Psoas muscle (tissue), 7 donors: ENCODE measurements at regions not wholly inside any gene's neighbourhood (a gene's known extent, or its start where the extent isn't known, plus 50 kb on each side); places are given as distances from the start of the nearest gene placed in this dataset.

Experiments used
- ATAC-seq, 4 donors: fragments of 200-7000 bp; cut with Tn5 transposase; one replicate each; pipeline ENCODE4 v1.9.1; 2020; ENCODE audit warnings: moderate library complexity in 3 of 4, mild to moderate bottlenecking in 2 of 4
- DNase-seq, 2 donors: peaks; one replicate each; pipeline ENCODE4 v3.0.0-alpha.2; 2020
- H3K27ac ChIP-seq: fragments of 200-600 bp; one replicate; pipeline ENCODE4 v1.8.0; 2022
- H3K27me3 ChIP-seq, 3 donors: fragments of 200-600 bp in 1 of 3; one replicate each; pipeline versions ENCODE4 v1.6.1 to v1.8.0; 2013 to 2022; ENCODE audit warnings: low read length in 2 of 3, mild to moderate bottlenecking in 2 of 3, moderate library complexity in 1 of 3; ENCODE audit not compliant: insufficient read depth in 3 of 3
- H3K36me3 ChIP-seq, 2 donors: fragments of 200-600 bp in 1 of 2; one replicate each; pipeline versions ENCODE4 v1.6.1 to v1.8.0; 2013 to 2022; ENCODE audit warnings: low read depth in 1 of 2, mild to moderate bottlenecking in 1 of 2, moderate library complexity in 1 of 2; ENCODE audit not compliant: insufficient read depth in 1 of 2
- H3K4me1 ChIP-seq: fragments of 200-600 bp; one replicate; pipeline ENCODE4 v1.8.0; 2022
- H3K4me3 ChIP-seq: fragments of 200-600 bp; one replicate; pipeline ENCODE4 v1.8.0; 2022; ENCODE audit warnings: mild to moderate bottlenecking
- H3K9me3 ChIP-seq: fragments of 200-600 bp; one replicate; pipeline ENCODE4 v1.8.0; 2022
- WGBS, 3 donors: extraction: QIAGEN DNeasy Blood & Tissue Kit; methylation state at CpG; one replicate each; pipeline versions ENCODE4 v1.1.6 to v1.1.7; 2013; 5-methylcytosine and 5-hydroxymethylcytosine counted together
- intact Hi-C, 2 donors: fragments of 100-400 bp; cut with DNase I; formaldehyde crosslinking; loops; one replicate each; pipeline versions ENCODE4 v1.11.0 to v1.14.2; 2022
- TF ChIP-seq, protein P1 (sequence below): fragments of 200-600 bp; IDR thresholded peaks from one replicate; pipeline ENCODE4 v1.8.0; 2022; ENCODE audit warnings: antibody characterized with exemption
- donor health status: healthy with polysubstance abuse.
- donor health status: DM: no; HTN: no; CAD: no; lungs with moderate emphysema.
- donor health status: Bipolar disorder and iron deficiency.
- donor health status: healthy.
- donor health status: DM: yes; HTN: yes; CAD: no.
- donor health status: DM: no; HTN: no; CAD: no.
- donor health status: DM: yes; HTN: yes; CAD: no.

DNA sequence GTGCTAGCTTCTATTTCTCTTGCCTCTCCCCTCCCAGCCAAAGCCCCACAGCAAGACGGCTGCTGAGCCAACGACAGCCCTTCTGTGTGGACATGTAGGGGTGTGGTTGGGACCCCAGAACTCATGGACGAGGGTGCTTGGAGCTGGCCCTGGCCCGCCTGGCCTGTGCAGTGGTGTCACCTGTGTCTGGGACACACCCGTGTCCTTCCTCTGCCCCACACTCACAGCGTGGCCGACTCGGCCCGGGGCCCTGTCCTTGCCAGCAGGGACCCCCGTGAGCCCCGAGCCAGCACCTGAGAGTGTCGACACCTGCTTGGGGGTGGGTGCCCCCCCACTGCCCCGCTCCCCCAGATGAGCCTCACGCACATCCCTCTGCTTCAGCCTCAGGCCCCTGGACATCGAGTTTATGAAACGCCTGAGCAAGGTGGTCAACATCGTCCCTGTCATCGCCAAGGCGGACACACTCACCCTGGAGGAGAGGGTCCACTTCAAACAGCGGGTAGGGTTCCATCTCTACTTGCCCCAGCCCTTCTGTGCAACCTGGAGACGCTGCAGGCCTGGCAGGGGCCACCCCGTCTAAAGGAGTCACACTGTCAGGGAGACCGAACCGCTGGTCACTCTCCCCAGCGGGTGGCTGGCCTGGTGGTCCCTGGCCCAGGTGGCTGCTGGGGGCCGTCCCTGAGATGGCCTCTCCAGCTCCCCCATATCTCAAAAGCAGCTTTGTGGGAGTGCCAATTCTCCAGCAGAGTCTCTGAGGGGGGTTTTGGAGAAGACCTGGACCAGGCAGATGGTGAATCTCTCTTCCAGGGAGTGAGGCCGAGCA lies 349.8 kb downstream of the SEC14L1 start:
- Histone ChIP-seq H3K27me3 (no peaks in the 10 kb centered on the region), H3K4me1 (peaks cover 19% of the 10 kb centered on the region), H3K27ac (peak overlapping the region; percentile 63), H3K4me3 (no peak overlapping the region), H3K9me3 (no peaks in the 10 kb centered on the region), H3K36me3 (peaks cover 0 to 72% of the 10 kb centered on the region in 2 donors)
- DNase-seq (peak in 1 of 2 donors; percentile 54), ATAC-seq (peak in 3 of 4 donors; percentile 5 to 7 (median 7))
- WGBS, 3 donors = 61 to 73% (median 67%) methylated on average over 27 of the region's 27 CpGs
- intact Hi-C loops = loop anchor here in 1 of 2 donors (10.0 kb wide), 1 partner anchor 406 kb away; no protein-coding TSS in a partner anchor
- TF ChIP-seq, protein P1, sequence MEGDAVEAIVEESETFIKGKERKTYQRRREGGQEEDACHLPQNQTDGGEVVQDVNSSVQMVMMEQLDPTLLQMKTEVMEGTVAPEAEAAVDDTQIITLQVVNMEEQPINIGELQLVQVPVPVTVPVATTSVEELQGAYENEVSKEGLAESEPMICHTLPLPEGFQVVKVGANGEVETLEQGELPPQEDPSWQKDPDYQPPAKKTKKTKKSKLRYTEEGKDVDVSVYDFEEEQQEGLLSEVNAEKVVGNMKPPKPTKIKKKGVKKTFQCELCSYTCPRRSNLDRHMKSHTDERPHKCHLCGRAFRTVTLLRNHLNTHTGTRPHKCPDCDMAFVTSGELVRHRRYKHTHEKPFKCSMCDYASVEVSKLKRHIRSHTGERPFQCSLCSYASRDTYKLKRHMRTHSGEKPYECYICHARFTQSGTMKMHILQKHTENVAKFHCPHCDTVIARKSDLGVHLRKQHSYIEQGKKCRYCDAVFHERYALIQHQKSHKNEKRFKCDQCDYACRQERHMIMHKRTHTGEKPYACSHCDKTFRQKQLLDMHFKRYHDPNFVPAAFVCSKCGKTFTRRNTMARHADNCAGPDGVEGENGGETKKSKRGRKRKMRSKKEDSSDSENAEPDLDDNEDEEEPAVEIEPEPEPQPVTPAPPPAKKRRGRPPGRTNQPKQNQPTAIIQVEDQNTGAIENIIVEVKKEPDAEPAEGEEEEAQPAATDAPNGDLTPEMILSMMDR = no peak

DNA sequence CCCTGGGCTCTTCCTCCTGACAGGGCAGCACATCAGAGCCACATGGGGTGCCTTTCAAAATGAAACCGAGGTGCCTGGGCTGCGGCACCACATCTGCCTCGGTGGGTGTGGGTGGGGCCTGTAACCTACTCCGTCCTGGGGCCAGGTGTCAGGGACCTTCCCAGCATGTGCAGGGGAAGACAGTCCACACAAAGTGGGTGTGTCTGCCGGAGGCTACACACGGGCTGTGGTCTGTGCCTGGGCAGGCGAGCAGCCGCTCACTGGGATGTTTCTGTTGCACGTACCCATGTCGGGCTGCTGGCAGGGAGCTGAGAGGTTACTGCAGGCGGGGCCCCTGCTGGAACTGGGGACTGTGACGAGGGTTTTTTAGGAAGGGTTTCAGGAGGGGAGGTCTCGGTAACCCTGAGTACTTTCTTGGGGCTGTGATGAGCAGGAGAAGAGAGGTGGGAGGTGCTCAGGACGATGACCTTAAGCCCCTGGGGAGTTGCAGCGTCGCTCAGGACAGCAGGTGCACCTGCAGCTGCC lies 351.2 kb downstream of the SEC14L1 start:
- H3K27me3 ChIP-seq = no peaks in the 10 kb centered on the region
- no peak overlapping the region for H3K4me3 ChIP-seq
- TF ChIP-seq, protein P1 = no peak
- no peaks in the 10 kb centered on the region for H3K9me3 ChIP-seq
- H3K27ac ChIP-seq = no peak overlapping the region
- ATAC-seq (no peak), DNase-seq (peak in 1 of 2 donors; percentile 44)
- 85 to 92% (median 86%) methylated on average over 16 of the region's 16 CpGs for WGBS, 3 donors
- intact Hi-C loops = loop anchor here (2.0 to 10.0 kb wide), 2 partner anchors 161 to 407 kb away; no protein-coding TSS in a partner anchor
- H3K36me3 ChIP-seq = peaks cover 0 to 83% of the 10 kb centered on the region in 2 donors
- peaks cover 19% of the 10 kb centered on the region for H3K4me1 ChIP-seq

DNA sequence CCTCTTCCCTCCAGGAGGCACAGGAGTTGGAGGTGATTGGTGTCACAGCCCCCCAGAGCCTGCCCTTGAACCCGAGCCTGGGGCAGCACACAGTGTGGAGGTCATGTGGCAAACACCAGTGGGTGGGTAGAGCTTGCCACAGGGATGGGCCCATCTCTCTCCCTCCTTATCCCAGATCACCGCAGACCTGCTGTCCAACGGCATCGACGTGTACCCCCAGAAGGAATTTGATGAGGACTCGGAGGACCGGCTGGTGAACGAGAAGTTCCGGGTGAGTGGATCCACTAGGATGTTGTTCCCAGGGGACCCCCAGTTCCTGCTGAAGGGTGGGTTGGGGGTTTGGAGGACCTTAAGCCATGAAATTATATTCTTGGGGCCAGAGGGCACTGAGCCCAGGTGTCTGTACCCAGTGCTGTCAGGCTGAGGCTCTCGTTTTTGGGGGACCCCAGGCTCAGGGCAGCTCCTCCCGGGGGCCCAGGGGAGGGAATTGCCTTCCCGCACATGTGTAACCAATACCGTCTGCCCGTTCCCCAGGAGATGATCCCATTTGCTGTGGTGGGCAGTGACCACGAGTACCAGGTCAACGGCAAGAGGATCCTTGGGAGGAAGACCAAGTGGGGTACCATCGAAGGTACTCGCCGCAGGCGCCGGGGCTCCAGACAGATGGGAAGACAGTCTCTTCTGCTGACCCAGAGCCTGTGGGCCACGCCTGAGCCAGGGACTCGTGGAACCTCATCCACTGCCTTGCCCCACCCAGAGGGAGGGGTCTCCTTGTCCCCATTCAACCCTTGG lies 351.9 kb downstream of the SEC14L1 start:
- DNase-seq = peak in 1 of 2 donors; percentile 39
- ATAC-seq = no peak
- Histone ChIP-seq H3K27me3 (no peaks in the 10 kb centered on the region), H3K27ac (no peak overlapping the region), H3K4me3 (no peak overlapping the region), H3K36me3 (peaks cover 0 to 82% of the 10 kb centered on the region in 2 donors), H3K4me1 (peaks cover 19% of the 10 kb centered on the region), H3K9me3 (no peaks in the 10 kb centered on the region)
- intact Hi-C loops = loop anchor here (2.0 to 10.0 kb wide), 2 partner anchors 162 to 408 kb away; no protein-coding TSS in a partner anchor
- TF ChIP-seq, protein P1 = no peak
- WGBS, 3 donors = 83 to 88% (median 84%) methylated on average over 23 of the region's 23 CpGs

DNA sequence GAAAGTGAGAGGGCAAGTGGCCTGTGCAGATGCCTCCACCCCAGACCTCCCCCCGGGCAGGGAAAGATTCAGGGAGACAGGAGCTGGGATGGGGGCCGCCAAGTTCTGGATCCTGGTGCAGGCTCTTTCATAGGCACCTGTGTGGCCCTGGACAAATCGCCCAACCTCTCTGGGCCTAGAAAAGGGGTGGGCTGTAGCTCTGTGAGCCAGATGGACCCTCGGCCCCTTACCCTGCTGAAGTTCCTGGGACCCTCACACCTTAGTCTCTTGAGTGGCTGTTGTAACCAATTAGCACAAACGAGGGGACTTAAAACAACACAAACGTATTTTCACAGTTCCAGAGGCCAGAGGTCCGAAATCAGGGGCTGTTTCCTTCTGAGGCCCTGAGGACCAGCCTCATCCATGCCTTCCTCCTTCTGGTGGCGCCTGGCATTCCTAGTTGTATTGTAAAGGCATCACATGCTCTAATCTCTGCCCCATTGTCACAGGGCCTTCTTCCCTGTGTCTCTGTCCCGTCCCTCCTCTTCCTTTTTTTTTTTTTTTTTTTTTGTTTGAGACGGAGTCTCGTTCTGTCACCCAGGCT lies 352.6 kb downstream of the SEC14L1 start:
- DNase-seq = peak in 1 of 2 donors; percentile 30
- Histone ChIP-seq H3K4me3 (no peak overlapping the region), H3K9me3 (no peaks in the 10 kb centered on the region), H3K4me1 (peaks cover 19% of the 10 kb centered on the region), H3K27me3 (no peaks in the 10 kb centered on the region), H3K36me3 (peaks cover 0 to 75% of the 10 kb centered on the region in 2 donors), H3K27ac (no peak overlapping the region)
- ATAC-seq = no peak
- TF ChIP-seq, protein P1 = no peak
- WGBS, 3 donors = 79 to 81% (median 80%) methylated on average over 11 of the region's 11 CpGs
- intact Hi-C loops = loop anchor here (2.0 to 10.0 kb wide), 2 partner anchors 163 to 409 kb away; no protein-coding TSS in a partner anchor
